H1 (cell line): ENCODE measurements at regions not wholly inside any gene's neighbourhood (a gene's known extent, or its start where the extent isn't known, plus 50 kb on each side); places are given as distances from the start of the nearest gene placed in this dataset.

Source experiments
- CTCF ChIA-PET: fragments of 300-600 bp; sonication (Branson Sonifier 250); formaldehyde crosslinking; loops from one replicate; lab custom pipeline; 2021; ENCODE audit not compliant: partially characterized antibody; lab: Charles Lee
- POLR2A ChIA-PET: fragments of 300-600 bp; sonication (Branson Sonifier 250); formaldehyde crosslinking; loops from one replicate; lab custom pipeline; 2021; ENCODE audit warnings: inconsistent platforms; ENCODE audit not compliant: partially characterized antibody; lab: Charles Lee
- DNase-seq, 2 experiments: peaks; one replicate each; pipeline versions ENCODE4 v3.0.0 to v3.0.0-alpha.2; 2010 to 2022; ENCODE audit warnings: low spot score in 2 of 2, low read depth in 1 of 2, mixed read lengths in 1 of 2
- FAIRE-seq: peaks from 2 replicates; lab custom pipeline; 2011; peaks lifted over from hg19 to GRCh38; lab: Jason Lieb, UNC
- H2AFZ ChIP-seq: 2 replicates; pipeline ENCODE4 v1.8.1; 2012; ENCODE audit warnings: low read length, inconsistent platforms
- H2AK5ac ChIP-seq: 2 replicates; pipeline ENCODE4 v1.6.1; 2013; ENCODE audit warnings: low read depth, low read length
- H2BK120ac ChIP-seq: replicated peaks from 2 replicates; pipeline ENCODE3; 2013; ENCODE audit warnings: low read depth, low read length, inconsistent platforms
- H2BK12ac ChIP-seq: 2 replicates; pipeline ENCODE4 v1.6.1; 2013; ENCODE audit warnings: low read depth, low read length
- H2BK15ac ChIP-seq: 2 replicates; pipeline ENCODE4 v1.6.1; 2013; ENCODE audit warnings: low read length
- H2BK20ac ChIP-seq: 2 replicates; pipeline ENCODE4 v1.6.1; 2013; ENCODE audit warnings: low read length
- H2BK5ac ChIP-seq: 2 replicates; pipeline ENCODE4 v1.6.1; 2013; ENCODE audit warnings: low read depth, low read length
- H3K14ac ChIP-seq: 2 replicates; pipeline ENCODE4 v1.6.1; 2013; ENCODE audit warnings: inconsistent platforms; ENCODE audit not compliant: insufficient read length
- H3K18ac ChIP-seq: 2 replicates; pipeline ENCODE4 v1.6.1; 2013; ENCODE audit warnings: low read length; ENCODE audit errors: extremely low read depth
- H3K23ac ChIP-seq: 2 replicates; pipeline ENCODE4 v1.6.1; 2013; ENCODE audit warnings: inconsistent platforms; ENCODE audit not compliant: insufficient read length
- H3K23me2 ChIP-seq: 2 replicates; pipeline ENCODE4 v1.6.1; 2013; ENCODE audit warnings: low read depth, low read length
- H3K27ac ChIP-seq: 2 replicates; pipeline ENCODE4 v1.6.1; 2011; ENCODE audit warnings: low read depth, low read length, inconsistent platforms
- H3K27me3 ChIP-seq, 4 experiments: replicated peaks in 1 of 4; 1 replicate in 1 of 4; 2 replicates in 3 of 4; pipeline versions ENCODE4 v1.6.1 to v1.8.1; 2011 to 2013; ENCODE audit warnings: low read length in 3 of 4, mild to moderate bottlenecking in 3 of 4, inconsistent platforms in 2 of 4, mixed read lengths in 2 of 4, moderate library complexity in 1 of 4; ENCODE audit not compliant: control insufficient read depth in 3 of 4, insufficient read depth in 3 of 4; ENCODE audit errors: extremely low read depth in 1 of 4
- H3K36me3 ChIP-seq, 4 experiments: 2 replicates each; pipeline versions ENCODE4 v1.6.1 to v1.8.1; 2011 to 2013; ENCODE audit warnings: mild to moderate bottlenecking in 4 of 4, low read length in 3 of 4, moderate library complexity in 2 of 4, control low read depth in 1 of 4, inconsistent platforms in 1 of 4; ENCODE audit not compliant: insufficient read depth in 4 of 4, control insufficient read depth in 2 of 4
- H3K4ac ChIP-seq: replicated peaks from 2 replicates; pipeline ENCODE3; 2013; ENCODE audit warnings: low read length, low read depth, mixed read lengths, inconsistent platforms; ENCODE audit not compliant: insufficient read length
- H3K4me1 ChIP-seq, 4 experiments: replicated peaks in 1 of 4; 1 replicate in 1 of 4; 2 replicates in 3 of 4; pipeline versions ENCODE4 v1.6.1 to v1.8.1; 2011 to 2013; ENCODE audit warnings: low read length in 3 of 4, inconsistent platforms in 2 of 4, mixed read lengths in 1 of 4; ENCODE audit not compliant: insufficient read depth in 4 of 4, control insufficient read depth in 3 of 4
- H3K4me2 ChIP-seq, 2 experiments: 2 replicates each; pipeline versions ENCODE4 v1.6.1 to v1.8.1; 2011 to 2013; ENCODE audit warnings: low read depth in 2 of 2, low read length in 2 of 2, control low read depth in 1 of 2, inconsistent platforms in 1 of 2, mild to moderate bottlenecking in 1 of 2; ENCODE audit not compliant: insufficient read depth in 1 of 2
- H3K4me3 ChIP-seq, 4 experiments: fragments of 200-600, 300-600 bp in 1 of 4; sonication (generic), shearing (Covaris generic), sonication (Bioruptor Twin) in 1 of 4; 2 replicates each; pipeline versions ENCODE4 v1.5.1 to v1.8.1; 2011 to 2016; ENCODE audit warnings: low read length in 4 of 4, low read depth in 3 of 4, control low read depth in 2 of 4, inconsistent platforms in 2 of 4, mild to moderate bottlenecking in 2 of 4, mixed read lengths in 1 of 4, moderate library complexity in 1 of 4; ENCODE audit not compliant: insufficient read depth in 2 of 4; ENCODE audit errors: extremely low read depth in 1 of 4
- H3K56ac ChIP-seq: replicated peaks from 2 replicates; pipeline ENCODE3; 2013; ENCODE audit warnings: low read depth, mild to moderate bottlenecking, mixed read lengths, low read length, inconsistent platforms; ENCODE audit not compliant: insufficient read length
- H3K79me1 ChIP-seq: 2 replicates; pipeline ENCODE4 v1.6.1; 2013; ENCODE audit warnings: low read depth, low read length, control low read depth
- H3K79me2 ChIP-seq, 2 experiments: 2 replicates each; pipeline versions ENCODE4 v1.6.1 to v1.8.1; 2012 to 2013; ENCODE audit warnings: low read length in 2 of 2, mild to moderate bottlenecking in 2 of 2, inconsistent platforms in 1 of 2; ENCODE audit not compliant: insufficient read depth in 2 of 2, control insufficient read depth in 1 of 2
- H3K9ac ChIP-seq, 4 experiments: replicated peaks in 1 of 4; 1 replicate in 1 of 4; 2 replicates in 3 of 4; pipeline versions ENCODE4 v1.6.1 to v1.8.1; 2011 to 2013; ENCODE audit warnings: low read depth in 3 of 4, low read length in 3 of 4, control low read depth in 2 of 4, mild to moderate bottlenecking in 2 of 4, moderate library complexity in 2 of 4, inconsistent platforms in 1 of 4; ENCODE audit errors: extremely low read depth in 1 of 4
- H3K9me3 ChIP-seq, 2 experiments: 2 replicates each; pipeline versions ENCODE4 v1.6.1 to v1.8.1; 2012 to 2013; ENCODE audit warnings: mild to moderate bottlenecking in 2 of 2, moderate library complexity in 2 of 2, control low read depth in 1 of 2, inconsistent platforms in 1 of 2, low read depth in 1 of 2, low read length in 1 of 2, mixed read lengths in 1 of 2; ENCODE audit not compliant: insufficient read depth in 2 of 2
- H4K20me1 ChIP-seq, 2 experiments: replicated peaks in 1 of 2; 2 replicates each; pipeline versions ENCODE3 to v1.8.1; 2011 to 2013; ENCODE audit warnings: inconsistent platforms in 2 of 2, low read length in 2 of 2, mild to moderate bottlenecking in 1 of 2; ENCODE audit not compliant: insufficient read depth in 2 of 2, control insufficient read depth in 1 of 2
- H4K5ac ChIP-seq: 2 replicates; pipeline ENCODE4 v1.6.1; 2013; ENCODE audit warnings: low read length, low read depth, mixed read lengths, inconsistent platforms; ENCODE audit not compliant: insufficient read length
- H4K8ac ChIP-seq: 2 replicates; pipeline ENCODE4 v1.8.0; 2013; ENCODE audit warnings: mild to moderate bottlenecking, moderate library complexity, low read length, inconsistent platforms; ENCODE audit not compliant: insufficient read depth; ENCODE audit errors: extremely low read depth
- H4K91ac ChIP-seq: replicated peaks from 2 replicates; pipeline ENCODE3; 2013; ENCODE audit warnings: low read length, mixed read lengths, inconsistent platforms; ENCODE audit not compliant: insufficient read length
- CBX5 ChIP-seq: fragments of 300-800, 300-1000 bp; sonication (generic); IDR thresholded peaks from 2 replicates; pipeline ENCODE4 v1.7.1; 2016; ENCODE audit warnings: antibody characterized with exemption, low read length, low read depth
- CREB1 ChIP-seq: IDR thresholded peaks from 2 replicates; pipeline ENCODE4 v1.6.1; 2012; ENCODE audit warnings: inconsistent platforms
- FOSL1 ChIP-seq: IDR thresholded peaks from 2 replicates; pipeline ENCODE4 v1.6.1; 2011; ENCODE audit warnings: mild to moderate bottlenecking, low read depth, low read length, moderate library complexity; ENCODE audit not compliant: insufficient read depth
- TAF1 ChIP-seq: IDR thresholded peaks from 2 replicates; pipeline ENCODE4 v1.6.1; 2011; ENCODE audit warnings: mild to moderate bottlenecking, low read depth, low read length
- WGBS, 2 experiments: shearing (Covaris generic) in 1 of 2; methylation state at CpG; one replicate each; pipeline versions ENCODE4 v1.1.6 to v1.1.7; 2013 to 2015; ENCODE audit warnings: low lambda C conversion rate in 2 of 2, mixed read lengths in 2 of 2, inconsistent platforms in 1 of 2, low coverage in 1 of 2, missing lambda C conversion rate in 1 of 2; ENCODE audit not compliant: insufficient replicate concordance in 2 of 2, insufficient coverage in 1 of 2, insufficient read length in 1 of 2; ENCODE audit errors: extremely low coverage in 1 of 2, missing lambda C conversion rate in 1 of 2; 5-methylcytosine and 5-hydroxymethylcytosine counted together

- H2BK20ac ChIP-seq = no peak overlapping the region
- WGBS, 2 experiments = 90% methylated on average over 23 of the region's 23 CpGs; no CpG with 5 or more reads in 1 of the 2 experiments
- no peaks in the 10 kb centered on the region for H3K79me1 ChIP-seq
- FAIRE-seq (no peak), DNase-seq (no peak)
- no peaks in the 10 kb centered on the region for H3K79me2 ChIP-seq
- CTCF ChIA-PET = interaction anchor here (0.7 to 1.1 kb wide), 4 partner anchors 10 to 94 kb away, joined by 3 to 5 read pairs (median 3); no protein-coding TSS in a partner anchor
- H2AK5ac ChIP-seq = no peak overlapping the region
- no peak overlapping the region for H3K4me2 ChIP-seq
- POLR2A ChIA-PET = interaction anchor here (0.9 kb wide), 1 partner anchor 221 kb away, joined by 3 read pairs; no protein-coding TSS in a partner anchor
- no peak overlapping the region for H2BK120ac ChIP-seq
- H4K91ac ChIP-seq = no peak overlapping the region
- no peaks in the 10 kb centered on the region for H3K23me2 ChIP-seq
- no peak overlapping the region for H3K27ac ChIP-seq
- no peak overlapping the region for H3K4me3 ChIP-seq
- no peak overlapping the region for H3K14ac ChIP-seq
- H2AFZ ChIP-seq = peak overlapping the region; percentile 90
- no peak overlapping the region for H3K9ac ChIP-seq
- no peaks in the 10 kb centered on the region; a peak in 1 of 8 replicates for H3K36me3 ChIP-seq
- no peak overlapping the region for H3K56ac ChIP-seq
- H3K9me3 ChIP-seq = peaks cover 6% of the 10 kb centered on the region in 2 experiments; a peak in 3 of 4 replicates
- no peaks in the 10 kb centered on the region for H3K27me3 ChIP-seq
- H3K18ac ChIP-seq = no peak overlapping the region
- no peak overlapping the region for H3K4ac ChIP-seq
- no peak overlapping the region for H2BK12ac ChIP-seq
- no peak overlapping the region for H2BK15ac ChIP-seq
- no peak overlapping the region for H4K5ac ChIP-seq
- peak overlapping the region; percentile 74; the same call in 1 of the 2 replicates for H4K8ac ChIP-seq
- H3K4me1 ChIP-seq = no peaks in the 10 kb centered on the region
- H3K23ac ChIP-seq = no peak overlapping the region
- no peak overlapping the region for H2BK5ac ChIP-seq
- H4K20me1 ChIP-seq = no peaks in the 10 kb centered on the region
- TF ChIP-seq CBX5 (no peak), CREB1 (no peak), TAF1 (no peak), FOSL1 (no peak)
Observed at GRCh38 chr10:28897617-28898464, 220.5 kb downstream of the BAMBI start.
